Activated T-cell treated with anti-CD3 and anti-CD28 coated beads, Interleukin-2, amount 50 U/mL, for 4 hours (primary cell): ENCODE measurements at regions not wholly inside any gene's neighbourhood (a gene's known extent, or its start where the extent isn't known, plus 50 kb on each side); places are given as distances from the start of the nearest gene placed in this dataset.

Experiments
- ATAC-seq, 2 donors: fragments of 200-7000 bp; cut with Tn5 transposase; one replicate each; pipeline ENCODE4 v1.10.0; 2021
- DNase-seq: peaks from one replicate; pipeline ENCODE4 v3.0.0-alpha.2; 2020
- H3K27me3 Mint-ChIP-seq: one replicate; pipeline ENCODE4 v1.8.0; 2021; ENCODE audit warnings: low read depth, mixed read lengths
- H3K36me3 Mint-ChIP-seq: one replicate; pipeline ENCODE4 v1.8.0; 2022; ENCODE audit warnings: mixed read lengths; ENCODE audit not compliant: insufficient read depth
- H3K4me1 Mint-ChIP-seq: one replicate; pipeline ENCODE4 v1.8.0; 2021; ENCODE audit warnings: low read depth, mixed read lengths
- H3K4me3 Mint-ChIP-seq: one replicate; pipeline ENCODE4 v1.8.0; 2021; ENCODE audit warnings: mild to moderate bottlenecking, moderate library complexity, mixed read lengths
- H3K9me3 Mint-ChIP-seq: one replicate; pipeline ENCODE4 v1.8.0; 2021; ENCODE audit warnings: mixed read lengths

GRCh38 chr1:37410815-37411214, 63.6 kb upstream of the ZC3H12A start:
- Mint-ChIP-seq H3K4me1 (no peaks in the 10 kb centered on the region), H3K36me3 (no peaks in the 10 kb centered on the region), H3K27me3 (peaks cover 40% of the 10 kb centered on the region), H3K4me3 (no peak overlapping the region), H3K9me3 (peaks cover 4% of the 10 kb centered on the region)
- no peak for DNase-seq
- ATAC-seq, result no peak

GRCh38 chr1:37415611-37416244, 58.7 kb upstream of the ZC3H12A start:
- Mint-ChIP-seq H3K9me3 (peaks cover 5% of the 10 kb centered on the region), H3K36me3 (no peaks in the 10 kb centered on the region), H3K4me1 (no peaks in the 10 kb centered on the region), H3K27me3 (peaks cover 23% of the 10 kb centered on the region), H3K4me3 (no peak overlapping the region)
- ATAC-seq (no peak), DNase-seq (no peak)

GRCh38 chr1:37420456-37420855, 53.9 kb upstream of the ZC3H12A start:
- Mint-ChIP-seq H3K4me1 (no peaks in the 10 kb centered on the region), H3K27me3 (peaks cover 14% of the 10 kb centered on the region), H3K9me3 (peaks cover 4% of the 10 kb centered on the region), H3K4me3 (no peak overlapping the region), H3K36me3 (no peaks in the 10 kb centered on the region)
- DNase-seq (no peak), ATAC-seq (no peak)

- no peak overlapping the region for H3K4me3 Mint-ChIP-seq
- peaks cover 19% of the 10 kb centered on the region for H3K27me3 Mint-ChIP-seq
- DNase-seq (no peak), ATAC-seq (no peak)
- no peaks in the 10 kb centered on the region for H3K4me1 Mint-ChIP-seq
- no peaks in the 10 kb centered on the region for H3K9me3 Mint-ChIP-seq
- no peaks in the 10 kb centered on the region for H3K36me3 Mint-ChIP-seq
Measured at GRCh38 chr1:37423810-37424209, 50.6 kb upstream of the ZC3H12A start.

- no peak overlapping the region for H3K4me3 Mint-ChIP-seq
- no peak for ATAC-seq
Measured at GRCh38 chr1:37424523-37424922, 49.9 kb upstream of the ZC3H12A start.

More at GRCh38 chr1:37424523-37424922, 49.9 kb upstream of the ZC3H12A start:
- peaks cover 21% of the 10 kb centered on the region for H3K27me3 Mint-ChIP-seq
- no peaks in the 10 kb centered on the region for H3K36me3 Mint-ChIP-seq
- no peak for DNase-seq
- H3K4me1 Mint-ChIP-seq, result no peaks in the 10 kb centered on the region
- H3K9me3 Mint-ChIP-seq, result no peaks in the 10 kb centered on the region
